AG04449 (cell line): ENCODE measurements at regions not wholly inside any gene's neighbourhood (a gene's known extent, or its start where the extent isn't known, plus 50 kb on each side); places are given as distances from the start of the nearest gene placed in this dataset.

Experiments used
- CTCF ChIA-PET: fragments of 350-600 bp; formaldehyde crosslinking; extraction: SDS; loops from one replicate; lab custom pipeline; 2021; ENCODE audit warnings: antibody characterized with exemption; lab: Yijun Ruan, JAX
- POLR2A ChIA-PET: fragments of 400-600, 350-600 bp; formaldehyde crosslinking; extraction: SDS; loops from one replicate; lab custom pipeline; 2020; ENCODE audit warnings: antibody characterized with exemption, inconsistent platforms; lab: Yijun Ruan, JAX
- DNase-seq: peaks from one replicate; pipeline ENCODE4 v3.0.0-alpha.2; 2010; ENCODE audit warnings: low read depth, low spot score
- H3K4me3 ChIP-seq: 2 replicates; pipeline ENCODE4 v1.5.1; 2011; ENCODE audit warnings: low read depth, mild to moderate bottlenecking, control low read depth, low read length
- CTCF ChIP-seq: IDR thresholded peaks from one replicate; pipeline ENCODE4 v1.5.1; 2011; ENCODE audit warnings: mild to moderate bottlenecking, moderate library complexity, low read length, control low read depth, inconsistent platforms; ENCODE audit not compliant: insufficient read depth; ENCODE audit errors: missing control alignments

GRCh38 chr11:19395050-19395449, 154.3 kb upstream of the E2F8 start:
- ChIA-PET POLR2A (no interaction called here), CTCF (interaction anchor here (1.0 kb wide), 1 partner anchor 12 kb away, joined by 3 read pairs; no protein-coding TSS in a partner anchor)
- no peak overlapping the region for H3K4me3 ChIP-seq
- no peak for DNase-seq
- no peak for TF ChIP-seq CTCF

- no peak overlapping the region for H3K4me3 ChIP-seq
- DNase-seq, result no peak
- ChIA-PET CTCF (interaction anchor here (1.0 kb wide), 1 partner anchor 13 kb away, joined by 3 read pairs; no protein-coding TSS in a partner anchor), POLR2A (no interaction called here)
- no peak for TF ChIP-seq CTCF
Measured at GRCh38 chr11:19394525-19395016, 153.8 kb upstream of the E2F8 start.

- CTCF ChIA-PET, result interaction anchor here (0.8 to 1.0 kb wide), 2 partner anchors 13 to 41 kb away, joined by 3 read pairs; no protein-coding TSS in a partner anchor
- no peak for DNase-seq
- H3K4me3 ChIP-seq, result no peak overlapping the region
- POLR2A ChIA-PET, result no interaction called here
- no peak for TF ChIP-seq CTCF
Measured at GRCh38 chr11:19393941-19394340, 153.2 kb upstream of the E2F8 start.

- no peak for TF ChIP-seq CTCF
- POLR2A ChIA-PET, result no interaction called here
- CTCF ChIA-PET, result interaction anchor here (0.8 kb wide), 1 partner anchor 42 kb away, joined by 3 read pairs; no protein-coding TSS in a partner anchor
- no peak overlapping the region for H3K4me3 ChIP-seq
- no peak for DNase-seq
Measured at GRCh38 chr11:19392847-19393518, 152.2 kb upstream of the E2F8 start.

- CTCF ChIA-PET, result no interaction called here
- no peak for TF ChIP-seq CTCF
- no peak for DNase-seq
- H3K4me3 ChIP-seq, result no peak overlapping the region
- POLR2A ChIA-PET, result no interaction called here
Measured at GRCh38 chr11:19392321-19392720, 151.6 kb upstream of the E2F8 start.

GRCh38 chr11:19391652-19392051, 150.9 kb upstream of the E2F8 start:
- POLR2A ChIA-PET, result no interaction called here
- CTCF ChIA-PET, result no interaction called here
- H3K4me3 ChIP-seq, result no peak overlapping the region
- TF ChIP-seq CTCF, result no peak
- no peak for DNase-seq
